ENCODE measurements at regions not wholly inside any gene's neighbourhood (a gene's known extent, or its start where the extent isn't known, plus 50 kb on each side); places are given as distances from the start of the nearest gene placed in this dataset.

DNA sequence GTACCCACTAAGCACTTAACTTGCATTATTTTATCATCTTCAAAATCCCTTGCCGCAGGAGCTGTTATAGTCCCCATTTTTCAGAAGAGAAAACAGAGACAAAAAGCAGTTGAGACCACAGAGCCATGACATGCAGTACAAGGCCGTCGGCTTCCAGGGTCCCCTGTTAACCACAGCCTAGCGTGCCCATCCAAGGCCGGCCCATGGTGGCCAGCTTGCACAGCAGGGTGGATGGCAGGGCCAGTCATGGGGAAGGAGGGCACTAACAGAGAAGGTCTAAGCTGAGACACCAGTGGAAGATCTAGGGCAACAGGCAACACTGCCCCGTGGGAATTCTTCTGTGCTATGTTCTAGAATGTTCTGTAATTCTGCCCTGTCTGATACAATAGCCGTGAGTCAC is 192.6 kb upstream of the ID2 start:
- no peak for TF ChIP-seq EZH2phosphoT487 (IDR thresholded peaks at IDR 0.05; ENCODE audit: low read length)
- TF ChIP-seq, protein P1, sequence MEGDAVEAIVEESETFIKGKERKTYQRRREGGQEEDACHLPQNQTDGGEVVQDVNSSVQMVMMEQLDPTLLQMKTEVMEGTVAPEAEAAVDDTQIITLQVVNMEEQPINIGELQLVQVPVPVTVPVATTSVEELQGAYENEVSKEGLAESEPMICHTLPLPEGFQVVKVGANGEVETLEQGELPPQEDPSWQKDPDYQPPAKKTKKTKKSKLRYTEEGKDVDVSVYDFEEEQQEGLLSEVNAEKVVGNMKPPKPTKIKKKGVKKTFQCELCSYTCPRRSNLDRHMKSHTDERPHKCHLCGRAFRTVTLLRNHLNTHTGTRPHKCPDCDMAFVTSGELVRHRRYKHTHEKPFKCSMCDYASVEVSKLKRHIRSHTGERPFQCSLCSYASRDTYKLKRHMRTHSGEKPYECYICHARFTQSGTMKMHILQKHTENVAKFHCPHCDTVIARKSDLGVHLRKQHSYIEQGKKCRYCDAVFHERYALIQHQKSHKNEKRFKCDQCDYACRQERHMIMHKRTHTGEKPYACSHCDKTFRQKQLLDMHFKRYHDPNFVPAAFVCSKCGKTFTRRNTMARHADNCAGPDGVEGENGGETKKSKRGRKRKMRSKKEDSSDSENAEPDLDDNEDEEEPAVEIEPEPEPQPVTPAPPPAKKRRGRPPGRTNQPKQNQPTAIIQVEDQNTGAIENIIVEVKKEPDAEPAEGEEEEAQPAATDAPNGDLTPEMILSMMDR (IDR thresholded peaks at IDR 0.05; ENCODE audit: low read length) = no peak
- TF ChIP-seq EZH2 (optimal IDR thresholded peaks at IDR 0.05; ENCODE audit: low read depth, low read length) = no peak
